ENCODE measurements at regions not wholly inside any gene's neighbourhood (a gene's known extent, or its start where the extent isn't known, plus 50 kb on each side); places are given as distances from the start of the nearest gene placed in this dataset.

GRCh38 chr6:159435701-159436100 is 257.3 kb downstream of the SOD2 start:
- no peaks in the 10 kb centered on the region for H3K36me3 Mint-ChIP-seq (ENCODE audit: insufficient read depth, unreplicated experiment)
- intact Hi-C loops (cut with micrococcal nuclease; ENCODE audit: unreplicated experiment) = no loop called here
- H3K9me3 Mint-ChIP-seq (ENCODE audit: unreplicated experiment) = no peaks in the 10 kb centered on the region
- Histone ChIP-seq H3K4me1 (no peaks in the 10 kb centered on the region), H3K36me3 (ENCODE audit: control insufficient read depth, insufficient read depth, low read length) (no peaks in the 10 kb centered on the region), H3K9me3 (peaks cover 6% of the 10 kb centered on the region; the same call in 1 of the 2 replicates), H3K4me3 (ENCODE audit: low read depth, low read length) (no peak overlapping the region), H3K27me3 (replicated peaks; ENCODE audit: control insufficient read depth, insufficient read depth, low read length) (peaks cover 1% of the 10 kb centered on the region)
- H3K4me1 Mint-ChIP-seq (ENCODE audit: low read depth, unreplicated experiment) = no peaks in the 10 kb centered on the region
- H3K27me3 Mint-ChIP-seq (ENCODE audit: insufficient read depth, unreplicated experiment) = peaks cover 14% of the 10 kb centered on the region
- no peak overlapping the region for H3K27ac Mint-ChIP-seq (ENCODE audit: unreplicated experiment)
- ChIA-PET POLR2A (no interaction called here), CTCF (no interaction called here)
- BruUV-seq (replicated peaks) = no TSS peak
- H3K4me3 Mint-ChIP-seq (ENCODE audit: unreplicated experiment) = no peak overlapping the region
- TF ChIP-seq CTCF (IDR thresholded peaks at IDR 0.05; ENCODE audit: insufficient read depth in 1 of 2, low read depth in 1 of 2, low read length in 1 of 2, severe bottlenecking in 1 of 2, unreplicated experiment in 1 of 2) = no peak
- no peak for DNase-seq

DNA sequence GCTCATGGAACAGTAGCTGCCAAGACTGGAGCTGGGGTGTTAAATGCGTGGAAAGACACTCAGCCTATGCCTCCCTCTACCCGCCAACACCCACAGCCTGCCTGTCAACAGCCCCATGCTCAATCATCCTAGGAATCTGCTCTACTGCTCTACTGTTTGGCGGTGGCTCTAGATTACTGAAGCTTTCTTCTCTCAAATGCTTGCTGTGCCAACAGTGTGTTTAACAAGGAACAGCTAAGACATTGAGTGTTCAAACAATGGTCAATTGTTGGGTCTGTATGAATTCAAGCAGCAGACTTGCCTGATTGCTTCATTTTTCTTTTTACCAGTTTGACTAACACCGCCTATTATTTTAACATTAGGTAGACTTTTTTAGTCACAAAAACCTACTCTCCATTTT is 258.6 kb downstream of the SOD2 start:
- POLR2A ChIA-PET = no interaction called here
- CTCF ChIA-PET = interaction anchor here (0.6 kb wide), 1 partner anchor 214 kb away, joined by 3 read pairs; no protein-coding TSS in a partner anchor
- no peak overlapping the region for H3K4me3 Mint-ChIP-seq (ENCODE audit: unreplicated experiment)

GRCh38 chr6:159433550-159433949 is 259.5 kb downstream of the SOD2 start:
- Histone ChIP-seq H3K9me3 (peaks cover 6% of the 10 kb centered on the region; the same call in 1 of the 2 replicates), H3K36me3 (ENCODE audit: control insufficient read depth, insufficient read depth, low read length) (no peaks in the 10 kb centered on the region), H3K4me1 (no peaks in the 10 kb centered on the region), H3K27me3 (replicated peaks; ENCODE audit: control insufficient read depth, insufficient read depth, low read length) (peaks cover 1% of the 10 kb centered on the region), H3K4me3 (ENCODE audit: low read depth, low read length) (no peak overlapping the region)
- intact Hi-C loops (cut with micrococcal nuclease; ENCODE audit: unreplicated experiment) = no loop called here
- H3K27me3 Mint-ChIP-seq (ENCODE audit: insufficient read depth, unreplicated experiment) = peaks cover 11% of the 10 kb centered on the region
- H3K36me3 Mint-ChIP-seq (ENCODE audit: insufficient read depth, unreplicated experiment) = no peaks in the 10 kb centered on the region
- no peak overlapping the region for H3K4me3 Mint-ChIP-seq (ENCODE audit: unreplicated experiment)
- no peak overlapping the region for H3K27ac Mint-ChIP-seq (ENCODE audit: unreplicated experiment)
- no peak for TF ChIP-seq CTCF (IDR thresholded peaks at IDR 0.05; ENCODE audit: insufficient read depth in 1 of 2, low read depth in 1 of 2, low read length in 1 of 2, severe bottlenecking in 1 of 2, unreplicated experiment in 1 of 2)
- DNase-seq = no peak
- H3K4me1 Mint-ChIP-seq (ENCODE audit: low read depth, unreplicated experiment) = no peaks in the 10 kb centered on the region
- ChIA-PET CTCF (no interaction called here), POLR2A (no interaction called here)
- BruUV-seq (replicated peaks) = no TSS peak
- H3K9me3 Mint-ChIP-seq (ENCODE audit: unreplicated experiment) = no peaks in the 10 kb centered on the region

More for the DNA sequence above, 258.6 kb downstream of the SOD2 start:
- intact Hi-C loops (cut with micrococcal nuclease; ENCODE audit: unreplicated experiment) = no loop called here
- no peak for TF ChIP-seq CTCF (IDR thresholded peaks at IDR 0.05; ENCODE audit: insufficient read depth in 1 of 2, low read depth in 1 of 2, low read length in 1 of 2, severe bottlenecking in 1 of 2, unreplicated experiment in 1 of 2)
- Mint-ChIP-seq H3K36me3 (ENCODE audit: insufficient read depth, unreplicated experiment) (no peaks in the 10 kb centered on the region), H3K27me3 (ENCODE audit: insufficient read depth, unreplicated experiment) (peaks cover 11% of the 10 kb centered on the region), H3K9me3 (ENCODE audit: unreplicated experiment) (no peaks in the 10 kb centered on the region), H3K27ac (ENCODE audit: unreplicated experiment) (no peak overlapping the region), H3K4me1 (ENCODE audit: low read depth, unreplicated experiment) (no peaks in the 10 kb centered on the region)
- peaks cover 1% of the 10 kb centered on the region for H3K27me3 ChIP-seq (replicated peaks; ENCODE audit: control insufficient read depth, insufficient read depth, low read length)
- peaks cover 6% of the 10 kb centered on the region; the same call in 1 of the 2 replicates for H3K9me3 ChIP-seq
- H3K4me1 ChIP-seq = no peaks in the 10 kb centered on the region
- no peaks in the 10 kb centered on the region for H3K36me3 ChIP-seq (ENCODE audit: control insufficient read depth, insufficient read depth, low read length)
- no peak for DNase-seq
- BruUV-seq (replicated peaks) = no TSS peak
- no peak overlapping the region for H3K4me3 ChIP-seq (ENCODE audit: low read depth, low read length)

Data from Caco-2 (cell line).